ENCODE measurements at regions not wholly inside any gene's neighbourhood (a gene's known extent, or its start where the extent isn't known, plus 50 kb on each side); places are given as distances from the start of the nearest gene placed in this dataset.

DNA sequence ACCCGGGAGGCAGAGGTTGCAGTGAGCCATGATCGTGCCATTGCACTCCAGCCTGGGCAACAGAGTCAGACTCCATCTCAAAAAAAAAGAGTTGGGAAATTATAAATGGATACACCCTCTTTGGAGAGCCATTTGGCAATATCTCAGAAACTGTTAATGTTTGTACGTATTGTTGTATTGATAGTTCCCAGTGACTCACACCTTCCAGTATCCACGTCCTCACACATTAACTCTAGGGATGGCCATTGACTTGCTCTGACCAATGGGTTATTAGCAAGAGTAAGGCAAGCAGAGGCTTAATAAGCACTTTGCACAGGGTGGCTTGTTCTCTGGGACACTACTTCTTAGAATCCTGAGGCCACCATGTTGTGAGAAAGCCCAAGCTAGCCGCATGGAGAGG lies 107.6 kb upstream of the LHX1 start:
- TF ChIP-seq NFE2L1 (CRISPR knock-in tag; IDR thresholded peaks at IDR 0.05) (no peak), ZNF219 (CRISPR knock-in tag; IDR thresholded peaks at IDR 0.05; ENCODE audit: borderline replicate concordance) (no peak), ELF4 (CRISPR knock-in tag; IDR thresholded peaks at IDR 0.05; ENCODE audit: low read depth) (no peak), ESRRA (CRISPR knock-in tag; IDR thresholded peaks at IDR 0.05; ENCODE audit: borderline replicate concordance) (no peak)
- TF ChIP-seq, protein P1, sequence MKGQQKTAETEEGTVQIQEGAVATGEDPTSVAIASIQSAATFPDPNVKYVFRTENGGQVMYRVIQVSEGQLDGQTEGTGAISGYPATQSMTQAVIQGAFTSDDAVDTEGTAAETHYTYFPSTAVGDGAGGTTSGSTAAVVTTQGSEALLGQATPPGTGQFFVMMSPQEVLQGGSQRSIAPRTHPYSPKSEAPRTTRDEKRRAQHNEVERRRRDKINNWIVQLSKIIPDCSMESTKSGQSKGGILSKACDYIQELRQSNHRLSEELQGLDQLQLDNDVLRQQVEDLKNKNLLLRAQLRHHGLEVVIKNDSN (CRISPR knock-in tag; IDR thresholded peaks at IDR 0.05), result no peak
- TF ChIP-seq, protein P2, sequence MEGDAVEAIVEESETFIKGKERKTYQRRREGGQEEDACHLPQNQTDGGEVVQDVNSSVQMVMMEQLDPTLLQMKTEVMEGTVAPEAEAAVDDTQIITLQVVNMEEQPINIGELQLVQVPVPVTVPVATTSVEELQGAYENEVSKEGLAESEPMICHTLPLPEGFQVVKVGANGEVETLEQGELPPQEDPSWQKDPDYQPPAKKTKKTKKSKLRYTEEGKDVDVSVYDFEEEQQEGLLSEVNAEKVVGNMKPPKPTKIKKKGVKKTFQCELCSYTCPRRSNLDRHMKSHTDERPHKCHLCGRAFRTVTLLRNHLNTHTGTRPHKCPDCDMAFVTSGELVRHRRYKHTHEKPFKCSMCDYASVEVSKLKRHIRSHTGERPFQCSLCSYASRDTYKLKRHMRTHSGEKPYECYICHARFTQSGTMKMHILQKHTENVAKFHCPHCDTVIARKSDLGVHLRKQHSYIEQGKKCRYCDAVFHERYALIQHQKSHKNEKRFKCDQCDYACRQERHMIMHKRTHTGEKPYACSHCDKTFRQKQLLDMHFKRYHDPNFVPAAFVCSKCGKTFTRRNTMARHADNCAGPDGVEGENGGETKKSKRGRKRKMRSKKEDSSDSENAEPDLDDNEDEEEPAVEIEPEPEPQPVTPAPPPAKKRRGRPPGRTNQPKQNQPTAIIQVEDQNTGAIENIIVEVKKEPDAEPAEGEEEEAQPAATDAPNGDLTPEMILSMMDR (IDR thresholded peaks at IDR 0.05), result no peak
- TF ChIP-seq, protein P3, sequence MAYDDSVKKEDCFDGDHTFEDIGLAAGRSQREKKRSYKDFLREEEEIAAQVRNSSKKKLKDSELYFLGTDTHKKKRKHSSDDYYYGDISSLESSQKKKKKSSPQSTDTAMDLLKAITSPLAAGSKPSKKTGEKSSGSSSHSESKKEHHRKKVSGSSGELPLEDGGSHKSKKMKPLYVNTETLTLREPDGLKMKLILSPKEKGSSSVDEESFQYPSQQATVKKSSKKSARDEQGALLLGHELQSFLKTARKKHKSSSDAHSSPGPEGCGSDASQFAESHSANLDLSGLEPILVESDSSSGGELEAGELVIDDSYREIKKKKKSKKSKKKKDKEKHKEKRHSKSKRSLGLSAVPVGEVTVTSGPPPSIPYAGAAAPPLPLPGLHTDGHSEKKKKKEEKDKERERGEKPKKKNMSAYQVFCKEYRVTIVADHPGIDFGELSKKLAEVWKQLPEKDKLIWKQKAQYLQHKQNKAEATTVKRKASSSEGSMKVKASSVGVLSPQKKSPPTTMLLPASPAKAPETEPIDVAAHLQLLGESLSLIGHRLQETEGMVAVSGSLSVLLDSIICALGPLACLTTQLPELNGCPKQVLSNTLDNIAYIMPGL (CRISPR knock-in tag; IDR thresholded peaks at IDR 0.05), result no peak
- TF ChIP-seq, protein P4, sequence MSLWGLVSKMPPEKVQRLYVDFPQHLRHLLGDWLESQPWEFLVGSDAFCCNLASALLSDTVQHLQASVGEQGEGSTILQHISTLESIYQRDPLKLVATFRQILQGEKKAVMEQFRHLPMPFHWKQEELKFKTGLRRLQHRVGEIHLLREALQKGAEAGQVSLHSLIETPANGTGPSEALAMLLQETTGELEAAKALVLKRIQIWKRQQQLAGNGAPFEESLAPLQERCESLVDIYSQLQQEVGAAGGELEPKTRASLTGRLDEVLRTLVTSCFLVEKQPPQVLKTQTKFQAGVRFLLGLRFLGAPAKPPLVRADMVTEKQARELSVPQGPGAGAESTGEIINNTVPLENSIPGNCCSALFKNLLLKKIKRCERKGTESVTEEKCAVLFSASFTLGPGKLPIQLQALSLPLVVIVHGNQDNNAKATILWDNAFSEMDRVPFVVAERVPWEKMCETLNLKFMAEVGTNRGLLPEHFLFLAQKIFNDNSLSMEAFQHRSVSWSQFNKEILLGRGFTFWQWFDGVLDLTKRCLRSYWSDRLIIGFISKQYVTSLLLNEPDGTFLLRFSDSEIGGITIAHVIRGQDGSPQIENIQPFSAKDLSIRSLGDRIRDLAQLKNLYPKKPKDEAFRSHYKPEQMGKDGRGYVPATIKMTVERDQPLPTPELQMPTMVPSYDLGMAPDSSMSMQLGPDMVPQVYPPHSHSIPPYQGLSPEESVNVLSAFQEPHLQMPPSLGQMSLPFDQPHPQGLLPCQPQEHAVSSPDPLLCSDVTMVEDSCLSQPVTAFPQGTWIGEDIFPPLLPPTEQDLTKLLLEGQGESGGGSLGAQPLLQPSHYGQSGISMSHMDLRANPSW (CRISPR knock-in tag; conservative IDR thresholded peaks at IDR 0.05; ENCODE audit: low read depth), result no peak
- TF ChIP-seq, protein P5, sequence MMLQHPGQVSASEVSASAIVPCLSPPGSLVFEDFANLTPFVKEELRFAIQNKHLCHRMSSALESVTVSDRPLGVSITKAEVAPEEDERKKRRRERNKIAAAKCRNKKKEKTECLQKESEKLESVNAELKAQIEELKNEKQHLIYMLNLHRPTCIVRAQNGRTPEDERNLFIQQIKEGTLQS (CRISPR knock-in tag; conservative IDR thresholded peaks at IDR 0.05), result no peak

Measured in WTC11 (cell line).